Prostate gland (tissue), 2 donors: ENCODE measurements at regions not wholly inside any gene's neighbourhood (a gene's known extent, or its start where the extent isn't known, plus 50 kb on each side); places are given as distances from the start of the nearest gene placed in this dataset.

Source experiments
- DNase-seq: peaks from one replicate; pipeline ENCODE4 v3.0.0-alpha.2; 2019; ENCODE audit warnings: low spot score
- H3K27ac ChIP-seq, 2 donors: fragments of 200-600 bp; sonication (generic); 2 replicates each; pipeline ENCODE4 v1.5.1; 2017 to 2019
- H3K27me3 ChIP-seq: fragments of 200-600 bp; sonication (generic); replicated peaks from 2 replicates; pipeline ENCODE4 v1.5.1; 2019; ENCODE audit not compliant: insufficient read depth
- H3K36me3 ChIP-seq, 2 donors: fragments of 200-600 bp; sonication (generic); 1 replicate in 1 of 2; 2 replicates in 1 of 2; pipeline versions ENCODE4 v1.5.1 to v1.8.1; 2017 to 2019
- H3K4me1 ChIP-seq: fragments of 200-600 bp; sonication (generic); replicated peaks from 2 replicates; pipeline ENCODE4 v1.5.1; 2019
- H3K4me3 ChIP-seq, 2 donors: fragments of 200-600 bp; sonication (generic); 2 replicates each; pipeline ENCODE4 v1.5.1; 2017 to 2019
- H3K9me3 ChIP-seq: fragments of 200-600 bp; sonication (generic); 2 replicates; pipeline ENCODE4 v1.5.1; 2017
- CTCF ChIP-seq, 4 experiments: fragments of 200-600 bp in 2 of 4; fragments of 450-650 bp in 2 of 4; sonication (generic) in 2 of 4; IDR thresholded peaks; 1 replicate in 3 of 4; 2 replicates in 1 of 4; pipeline ENCODE4 v1.5.1; 2016 to 2019; ENCODE audit warnings: antibody characterized with exemption in 4 of 4, mild to moderate bottlenecking in 2 of 4, moderate library complexity in 2 of 4
- POLR2A ChIP-seq: fragments of 450-650 bp; IDR thresholded peaks from one replicate; pipeline ENCODE4 v1.6.1; 2016; ENCODE audit warnings: antibody characterized with exemption, mild to moderate bottlenecking
- POLR2AphosphoS5 ChIP-seq: sonication (generic); formaldehyde crosslinking; IDR thresholded peaks from one replicate; pipeline ENCODE4 v1.6.1; 2017; ENCODE audit warnings: antibody characterized with exemption
- WGBS: methylation state at CpG from one replicate; pipeline ENCODE4 v1.1.5; 2018; 5-methylcytosine and 5-hydroxymethylcytosine counted together
- intact Hi-C: fragments of 100-400 bp; cut with DNase I; formaldehyde crosslinking; loops from one replicate; pipeline ENCODE4 v1.14.2; 2022

GRCh38 chr13:109521719-109522118, 264.7 kb downstream of the IRS2 start:
- no peaks in the 10 kb centered on the region for H3K36me3 ChIP-seq
- no peak for TF ChIP-seq POLR2AphosphoS5
- no peak for TF ChIP-seq CTCF (IDR thresholded peaks at IDR 0.05)
- no peaks in the 10 kb centered on the region for H3K27me3 ChIP-seq
- intact Hi-C loops, result no loop called here
- 97% methylated on average over 21 of the region's 21 CpGs for WGBS
- no peaks in the 10 kb centered on the region for H3K4me1 ChIP-seq
- DNase-seq, result no peak
- no peaks in the 10 kb centered on the region for H3K9me3 ChIP-seq
- H3K27ac ChIP-seq, result no peak overlapping the region
- no peak overlapping the region for H3K4me3 ChIP-seq

GRCh38 chr13:109517517-109517916, 268.9 kb downstream of the IRS2 start:
- Histone ChIP-seq H3K9me3 (no peaks in the 10 kb centered on the region), H3K36me3 (no peaks in the 10 kb centered on the region), H3K27ac (no peak overlapping the region), H3K4me1 (no peaks in the 10 kb centered on the region), H3K4me3 (no peak overlapping the region), H3K27me3 (no peaks in the 10 kb centered on the region)
- intact Hi-C loops, result no loop called here
- DNase-seq, result no peak
- TF ChIP-seq POLR2AphosphoS5 (no peak), POLR2A (no peak), CTCF (IDR thresholded peaks at IDR 0.05) (no peak)

- H3K27ac ChIP-seq, result no peak overlapping the region
- H3K9me3 ChIP-seq, result no peaks in the 10 kb centered on the region
- TF ChIP-seq CTCF (IDR thresholded peaks at IDR 0.05) (no peak), POLR2AphosphoS5 (no peak), POLR2A (no peak)
- H3K4me1 ChIP-seq, result no peaks in the 10 kb centered on the region
- no peak for DNase-seq
- 48% methylated on average over 4 of the region's 4 CpGs for WGBS
- intact Hi-C loops, result no loop called here
- H3K27me3 ChIP-seq, result no peaks in the 10 kb centered on the region
- H3K36me3 ChIP-seq, result no peaks in the 10 kb centered on the region
- H3K4me3 ChIP-seq, result no peak overlapping the region
These were observed 270.2 kb downstream of the IRS2 start for GRCh38 chr13:109516186-109516585.

- no peak overlapping the region for H3K4me3 ChIP-seq
- 52% methylated on average over 3 of the region's 3 CpGs for WGBS
- H3K9me3 ChIP-seq, result no peaks in the 10 kb centered on the region
- intact Hi-C loops, result no loop called here
- H3K27ac ChIP-seq, result peak overlapping the region; percentile 61 to 76
- H3K4me1 ChIP-seq, result no peaks in the 10 kb centered on the region
- no peaks in the 10 kb centered on the region for H3K36me3 ChIP-seq
- DNase-seq, result no peak
- no peak for TF ChIP-seq POLR2A
- no peak for TF ChIP-seq CTCF (IDR thresholded peaks at IDR 0.05)
- TF ChIP-seq POLR2AphosphoS5, result no peak
- H3K27me3 ChIP-seq, result no peaks in the 10 kb centered on the region
These were observed 276.4 kb downstream of the IRS2 start for GRCh38 chr13:109510013-109510412.

- no peaks in the 10 kb centered on the region for H3K36me3 ChIP-seq
- peak; percentile 89 for TF ChIP-seq POLR2AphosphoS5
- TF ChIP-seq CTCF (IDR thresholded peaks at IDR 0.05), result no peak
- TF ChIP-seq POLR2A, result no peak
- H3K4me3 ChIP-seq, result no peak overlapping the region
- intact Hi-C loops, result no loop called here
- DNase-seq, result peak; percentile 57
- peak overlapping the region; percentile 61 to 76 for H3K27ac ChIP-seq
- WGBS, result 56% methylated on average over 4 of the region's 4 CpGs
- no peaks in the 10 kb centered on the region for H3K27me3 ChIP-seq
- no peaks in the 10 kb centered on the region for H3K4me1 ChIP-seq
- H3K9me3 ChIP-seq, result no peaks in the 10 kb centered on the region
These were observed 277.1 kb downstream of the IRS2 start for GRCh38 chr13:109509154-109509900.
